OCI-LY1 (cell line): ENCODE measurements at regions not wholly inside any gene's neighbourhood (a gene's known extent, or its start where the extent isn't known, plus 50 kb on each side); places are given as distances from the start of the nearest gene placed in this dataset.

Source experiments
- H2AFZ ChIP-seq: fragments of 200-600 bp; sonication (generic), shearing (Covaris generic); 2 replicates; pipeline ENCODE4 v1.6.0; 2014; ENCODE audit warnings: antibody characterized with exemption, mild to moderate bottlenecking, low read length
- H3F3A ChIP-seq: fragments of 200-600 bp; sonication (generic), shearing (Covaris generic); 2 replicates; pipeline ENCODE4 v1.6.0; 2014; ENCODE audit warnings: mild to moderate bottlenecking, antibody characterized with exemption, low read length, moderate library complexity; ENCODE audit not compliant: insufficient read depth
- H3K27ac ChIP-seq: fragments of 200-600 bp; sonication (generic); 2 replicates; pipeline ENCODE4 v1.5.1; 2014; ENCODE audit warnings: low read length, mixed run types, mild to moderate bottlenecking, low read depth; ENCODE audit not compliant: poor library complexity, severe bottlenecking
- H3K27me3 ChIP-seq: fragments of 200-600 bp; sonication (generic); 2 replicates; pipeline ENCODE4 v1.6.0; 2014; ENCODE audit warnings: antibody characterized with exemption, mild to moderate bottlenecking, low read length, moderate library complexity; ENCODE audit not compliant: insufficient read depth
- H3K36me3 ChIP-seq: fragments of 200-600 bp; sonication (generic); 2 replicates; pipeline ENCODE4 v1.6.1; 2014; ENCODE audit warnings: mild to moderate bottlenecking, antibody characterized with exemption, low read length, moderate library complexity, mixed read lengths; ENCODE audit not compliant: insufficient read depth
- H3K4me1 ChIP-seq: fragments of 200-600 bp; sonication (generic); 2 replicates; pipeline ENCODE4 v1.5.1; 2014; ENCODE audit warnings: mild to moderate bottlenecking, low read length, moderate library complexity; ENCODE audit not compliant: insufficient read depth, severe bottlenecking
- H3K4me2 ChIP-seq: fragments of 200-600 bp; sonication (generic), shearing (Covaris generic); 2 replicates; pipeline ENCODE4 v1.6.1; 2014; ENCODE audit warnings: low read length
- H3K4me3 ChIP-seq: fragments of 200-600 bp; sonication (generic); 2 replicates; pipeline ENCODE4 v1.5.1; 2014; ENCODE audit warnings: low read length, low read depth, mild to moderate bottlenecking, mixed read lengths; ENCODE audit not compliant: poor library complexity, severe bottlenecking
- H3K79me2 ChIP-seq: fragments of 200-600 bp; shearing (Covaris generic); 2 replicates; pipeline ENCODE4 v1.6.1; 2016; ENCODE audit warnings: mixed run types, low read length, mixed read lengths; ENCODE audit not compliant: insufficient read depth
- H3K9ac ChIP-seq: fragments of 200-600 bp; sonication (generic), shearing (Covaris generic); 2 replicates; pipeline ENCODE4 v1.6.1; 2014; ENCODE audit warnings: mild to moderate bottlenecking, low read length, mixed read lengths
- H3K9me2 ChIP-seq: fragments of 200-600 bp; sonication (generic), shearing (Covaris generic); 2 replicates; pipeline ENCODE4 v1.6.1; 2014; ENCODE audit warnings: low read depth, mild to moderate bottlenecking, low read length, mixed read lengths
- H3K9me3 ChIP-seq: fragments of 200-600 bp; shearing (Covaris generic); 2 replicates; pipeline ENCODE4 v1.6.1; 2014; ENCODE audit warnings: low read length, mixed read lengths
- H4K20me1 ChIP-seq: fragments of 200-600 bp; sonication (generic), shearing (Covaris generic); 2 replicates; pipeline ENCODE4 v1.6.0; 2016; ENCODE audit warnings: mild to moderate bottlenecking, low read length; ENCODE audit not compliant: insufficient read depth
- EZH2 ChIP-seq: fragments of 200-600 bp; sonication (generic), shearing (Covaris generic); IDR thresholded peaks from 2 replicates; pipeline ENCODE4 v1.8.0; 2017; ENCODE audit warnings: borderline replicate concordance, mixed run types, mild to moderate bottlenecking, antibody characterized with exemption, low read length, moderate library complexity, mixed read lengths
- TF ChIP-seq, protein P1 (sequence below): fragments of 200-600 bp; sonication (generic), shearing (Covaris generic); IDR thresholded peaks from 2 replicates; pipeline ENCODE4 v1.5.1; 2017; ENCODE audit warnings: mild to moderate bottlenecking, antibody characterized with exemption, low read length, moderate library complexity, mixed read lengths

GRCh38 chr20:54874718-54875117 lies 399.3 kb downstream of the DOK5 start:
- H3F3A ChIP-seq, result no peaks in the 10 kb centered on the region
- no peak overlapping the region for H3K4me3 ChIP-seq
- H2AFZ ChIP-seq, result no peak overlapping the region
- H3K79me2 ChIP-seq, result no peaks in the 10 kb centered on the region
- H3K27me3 ChIP-seq, result no peaks in the 10 kb centered on the region
- no peaks in the 10 kb centered on the region for H3K9me2 ChIP-seq
- no peak overlapping the region for H3K9ac ChIP-seq
- H3K4me1 ChIP-seq, result no peaks in the 10 kb centered on the region
- H3K27ac ChIP-seq, result no peak overlapping the region
- TF ChIP-seq EZH2, result no peak
- TF ChIP-seq, protein P1, sequence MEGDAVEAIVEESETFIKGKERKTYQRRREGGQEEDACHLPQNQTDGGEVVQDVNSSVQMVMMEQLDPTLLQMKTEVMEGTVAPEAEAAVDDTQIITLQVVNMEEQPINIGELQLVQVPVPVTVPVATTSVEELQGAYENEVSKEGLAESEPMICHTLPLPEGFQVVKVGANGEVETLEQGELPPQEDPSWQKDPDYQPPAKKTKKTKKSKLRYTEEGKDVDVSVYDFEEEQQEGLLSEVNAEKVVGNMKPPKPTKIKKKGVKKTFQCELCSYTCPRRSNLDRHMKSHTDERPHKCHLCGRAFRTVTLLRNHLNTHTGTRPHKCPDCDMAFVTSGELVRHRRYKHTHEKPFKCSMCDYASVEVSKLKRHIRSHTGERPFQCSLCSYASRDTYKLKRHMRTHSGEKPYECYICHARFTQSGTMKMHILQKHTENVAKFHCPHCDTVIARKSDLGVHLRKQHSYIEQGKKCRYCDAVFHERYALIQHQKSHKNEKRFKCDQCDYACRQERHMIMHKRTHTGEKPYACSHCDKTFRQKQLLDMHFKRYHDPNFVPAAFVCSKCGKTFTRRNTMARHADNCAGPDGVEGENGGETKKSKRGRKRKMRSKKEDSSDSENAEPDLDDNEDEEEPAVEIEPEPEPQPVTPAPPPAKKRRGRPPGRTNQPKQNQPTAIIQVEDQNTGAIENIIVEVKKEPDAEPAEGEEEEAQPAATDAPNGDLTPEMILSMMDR, result no peak
- no peak overlapping the region for H3K4me2 ChIP-seq
- no peaks in the 10 kb centered on the region for H3K9me3 ChIP-seq
- H3K36me3 ChIP-seq, result no peaks in the 10 kb centered on the region
- H4K20me1 ChIP-seq, result no peaks in the 10 kb centered on the region

GRCh38 chr20:54872440-54872839 lies 397.0 kb downstream of the DOK5 start:
- no peaks in the 10 kb centered on the region for H4K20me1 ChIP-seq
- TF ChIP-seq EZH2, result no peak
- TF ChIP-seq, protein P1, result no peak
- H3K36me3 ChIP-seq, result no peaks in the 10 kb centered on the region

DNA sequence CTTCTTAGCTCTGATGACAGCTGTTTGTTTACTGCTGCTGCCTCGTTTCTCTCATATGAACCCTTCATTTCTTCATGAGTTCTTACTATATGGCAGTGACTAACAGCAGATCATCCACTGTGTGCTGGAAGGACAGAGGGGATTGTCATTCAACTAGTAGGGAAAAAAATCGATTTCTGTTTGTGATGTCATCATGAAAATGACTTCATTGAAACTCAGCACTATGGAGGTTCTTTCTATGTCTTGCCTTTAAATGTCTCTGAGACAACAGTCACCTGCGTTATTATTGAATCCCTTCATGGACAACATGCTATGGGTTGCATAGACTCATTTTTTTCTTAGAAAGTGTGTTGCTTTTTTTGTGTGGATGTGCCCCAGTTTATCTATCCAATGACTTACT lies 394.4 kb downstream of the DOK5 start:
- no peaks in the 10 kb centered on the region for H3K36me3 ChIP-seq
- H3K27me3 ChIP-seq, result no peaks in the 10 kb centered on the region
- no peak overlapping the region for H2AFZ ChIP-seq
- H3K9me2 ChIP-seq, result no peaks in the 10 kb centered on the region
- H3K4me3 ChIP-seq, result no peak overlapping the region
- H3K79me2 ChIP-seq, result no peaks in the 10 kb centered on the region
- no peak overlapping the region for H3K4me2 ChIP-seq
- no peak overlapping the region for H3K27ac ChIP-seq
- H3K9ac ChIP-seq, result no peak overlapping the region
- H3F3A ChIP-seq, result no peaks in the 10 kb centered on the region
- H3K9me3 ChIP-seq, result no peaks in the 10 kb centered on the region
- no peaks in the 10 kb centered on the region for H4K20me1 ChIP-seq
- H3K4me1 ChIP-seq, result no peaks in the 10 kb centered on the region
- TF ChIP-seq, protein P1, result no peak
- TF ChIP-seq EZH2, result no peak

More at GRCh38 chr20:54872440-54872839, 397.0 kb downstream of the DOK5 start:
- Histone ChIP-seq H3K4me1 (no peaks in the 10 kb centered on the region), H2AFZ (no peak overlapping the region), H3F3A (no peaks in the 10 kb centered on the region), H3K79me2 (no peaks in the 10 kb centered on the region), H3K9me2 (no peaks in the 10 kb centered on the region), H3K27me3 (no peaks in the 10 kb centered on the region), H3K27ac (no peak overlapping the region), H3K9ac (no peak overlapping the region), H3K9me3 (no peaks in the 10 kb centered on the region), H3K4me3 (no peak overlapping the region), H3K4me2 (no peak overlapping the region)
